DMS 273 (cell line): ENCODE measurements at regions not wholly inside any gene's neighbourhood (a gene's known extent, or its start where the extent isn't known, plus 50 kb on each side); places are given as distances from the start of the nearest gene placed in this dataset.

ENCODE experiments used
- DNase-seq: peaks from one replicate; lab custom pipeline; 2025; ENCODE audit not compliant: unreplicated experiment; lab: John Stamatoyannopoulos, UW

GRCh38 chr3:168416446-168416845 lies 320.7 kb upstream of the GOLIM4 start:
- DNase-seq: no peak

GRCh38 chr3:168414149-168414548 lies 318.4 kb upstream of the GOLIM4 start:
- DNase-seq: no peak

- no peak for DNase-seq
These were observed 311.7 kb upstream of the GOLIM4 start for GRCh38 chr3:168407381-168407780.

GRCh38 chr3:168405288-168405687 lies 309.6 kb upstream of the GOLIM4 start:
- DNase-seq: no peak

- DNase-seq: no peak
These were observed 302.8 kb upstream of the GOLIM4 start for GRCh38 chr3:168398371-168399025.

GRCh38 chr3:168396861-168397260 lies 301.1 kb upstream of the GOLIM4 start:
- DNase-seq: no peak

- no peak for DNase-seq
These were observed 299.8 kb upstream of the GOLIM4 start for GRCh38 chr3:168395551-168395950.

- no peak for DNase-seq
These were observed 298.7 kb upstream of the GOLIM4 start for GRCh38 chr3:168394439-168394838.

- no peak for DNase-seq
These were observed 290.6 kb upstream of the GOLIM4 start for GRCh38 chr3:168386301-168386700.

GRCh38 chr3:168384990-168385389 lies 289.3 kb upstream of the GOLIM4 start:
- no peak for DNase-seq

- DNase-seq: peak; percentile 87
These were observed 287.8 kb upstream of the GOLIM4 start for GRCh38 chr3:168383573-168383972.

- no peak for DNase-seq
These were observed 276.1 kb upstream of the GOLIM4 start for GRCh38 chr3:168371846-168372245.

GRCh38 chr3:168364967-168365366 lies 269.2 kb upstream of the GOLIM4 start:
- peak; percentile 72 for DNase-seq

- DNase-seq: no peak
These were observed 267.0 kb upstream of the GOLIM4 start for GRCh38 chr3:168362661-168363247.

- DNase-seq: no peak
These were observed 266.4 kb upstream of the GOLIM4 start for GRCh38 chr3:168362156-168362555.

GRCh38 chr3:168360993-168361392 lies 265.3 kb upstream of the GOLIM4 start:
- no peak for DNase-seq

GRCh38 chr3:168342946-168343850 lies 247.5 kb upstream of the GOLIM4 start:
- no peak for DNase-seq

GRCh38 chr3:168341956-168342936 lies 246.5 kb upstream of the GOLIM4 start:
- no peak for DNase-seq

- no peak for DNase-seq
These were observed 245.6 kb upstream of the GOLIM4 start for GRCh38 chr3:168341192-168341815.

GRCh38 chr3:168338161-168338560 lies 242.4 kb upstream of the GOLIM4 start:
- no peak for DNase-seq
